Esophagus squamous epithelium (tissue), 5 donors: ENCODE measurements at regions not wholly inside any gene's neighbourhood (a gene's known extent, or its start where the extent isn't known, plus 50 kb on each side); places are given as distances from the start of the nearest gene placed in this dataset.

Experiments
- DNase-seq: peaks from one replicate; lab custom pipeline; 2025; lab: John Stamatoyannopoulos, UW
- H3K27ac ChIP-seq, 4 donors: fragments of 200-600 bp; sonication (generic); one replicate each; pipeline ENCODE4 v1.5.1; 2016 to 2019; ENCODE audit warnings: mild to moderate bottlenecking in 1 of 4
- H3K27me3 ChIP-seq, 4 donors: fragments of 200-600 bp; sonication (generic); 1 replicate in 3 of 4; 2 replicates in 1 of 4; pipeline versions ENCODE4 v1.5.1 to v1.6.0; 2017 to 2021; ENCODE audit warnings: antibody characterized with exemption in 1 of 4
- H3K36me3 ChIP-seq, 3 donors: fragments of 200-600 bp; sonication (generic); one replicate each; pipeline ENCODE4 v1.5.1; 2016 to 2019
- H3K4me1 ChIP-seq, 3 donors: fragments of 200-600 bp; sonication (generic); one replicate each; pipeline ENCODE4 v1.5.1; 2017 to 2019
- H3K4me3 ChIP-seq, 4 donors: fragments of 200-600 bp; sonication (generic); 1 replicate in 3 of 4; 2 replicates in 1 of 4; pipeline ENCODE4 v1.5.1; 2016 to 2019; ENCODE audit warnings: mild to moderate bottlenecking in 2 of 4, moderate library complexity in 1 of 4
- H3K9me3 ChIP-seq, 3 donors: fragments of 200-600 bp; sonication (generic); one replicate each; pipeline ENCODE4 v1.5.1; 2016 to 2019
- POLR2A ChIP-seq, 4 donors: fragments of 450-650 bp; IDR thresholded peaks; one replicate each; pipeline ENCODE4 v1.6.1; 2017; ENCODE audit warnings: antibody characterized with exemption in 4 of 4, mild to moderate bottlenecking in 4 of 4, moderate library complexity in 3 of 4
- WGBS, 2 donors: methylation state at CpG; one replicate each; pipeline ENCODE4 v1.1.5; 2018; 5-methylcytosine and 5-hydroxymethylcytosine counted together
- intact Hi-C: fragments of 100-400 bp; cut with DNase I; formaldehyde crosslinking; loops from one replicate; pipeline ENCODE4 v1.15.0; 2022
- TF ChIP-seq, protein P1 (sequence below), 6 experiments: fragments of 450-650 bp in 4 of 6; fragments of 200-600 bp in 2 of 6; sonication (generic) in 2 of 6; IDR thresholded peaks; one replicate each; pipeline ENCODE4 v1.5.1; 2016 to 2019; ENCODE audit warnings: antibody characterized with exemption in 6 of 6, mild to moderate bottlenecking in 4 of 6, moderate library complexity in 4 of 6
- donor health status: DM: yes; HTN: yes; CAD: no.

DNA sequence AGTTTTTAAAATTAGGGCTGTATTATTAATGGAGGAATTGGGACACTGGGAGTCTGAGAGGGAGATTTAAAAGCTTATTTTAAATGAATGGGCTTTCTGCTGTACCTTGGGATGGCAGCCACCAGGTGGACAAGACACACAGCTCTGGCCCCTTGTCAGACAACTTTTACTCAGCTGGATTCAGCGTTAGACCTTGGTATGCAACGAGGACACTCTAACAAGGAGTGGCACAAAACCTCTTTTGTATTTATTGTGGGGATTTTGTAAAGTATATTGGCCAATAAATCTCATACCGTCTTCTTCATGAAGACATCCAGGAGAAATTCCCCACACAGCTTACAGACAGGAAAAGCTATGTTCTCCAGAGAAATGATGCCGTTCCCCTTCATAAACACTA, 105.7 kb downstream of the LCA5 start:
- WGBS, 2 donors: 55 to 62% methylated on average over 4 of the region's 4 CpGs
- Histone ChIP-seq H3K27ac (no peak overlapping the region), H3K4me3 (no peak overlapping the region), H3K9me3 (no peaks in the 10 kb centered on the region), H3K27me3 (no peaks in the 10 kb centered on the region), H3K36me3 (no peaks in the 10 kb centered on the region), H3K4me1 (no peaks in the 10 kb centered on the region)
- TF ChIP-seq POLR2A (IDR thresholded peaks at IDR 0.05): no peak
- TF ChIP-seq, protein P1, sequence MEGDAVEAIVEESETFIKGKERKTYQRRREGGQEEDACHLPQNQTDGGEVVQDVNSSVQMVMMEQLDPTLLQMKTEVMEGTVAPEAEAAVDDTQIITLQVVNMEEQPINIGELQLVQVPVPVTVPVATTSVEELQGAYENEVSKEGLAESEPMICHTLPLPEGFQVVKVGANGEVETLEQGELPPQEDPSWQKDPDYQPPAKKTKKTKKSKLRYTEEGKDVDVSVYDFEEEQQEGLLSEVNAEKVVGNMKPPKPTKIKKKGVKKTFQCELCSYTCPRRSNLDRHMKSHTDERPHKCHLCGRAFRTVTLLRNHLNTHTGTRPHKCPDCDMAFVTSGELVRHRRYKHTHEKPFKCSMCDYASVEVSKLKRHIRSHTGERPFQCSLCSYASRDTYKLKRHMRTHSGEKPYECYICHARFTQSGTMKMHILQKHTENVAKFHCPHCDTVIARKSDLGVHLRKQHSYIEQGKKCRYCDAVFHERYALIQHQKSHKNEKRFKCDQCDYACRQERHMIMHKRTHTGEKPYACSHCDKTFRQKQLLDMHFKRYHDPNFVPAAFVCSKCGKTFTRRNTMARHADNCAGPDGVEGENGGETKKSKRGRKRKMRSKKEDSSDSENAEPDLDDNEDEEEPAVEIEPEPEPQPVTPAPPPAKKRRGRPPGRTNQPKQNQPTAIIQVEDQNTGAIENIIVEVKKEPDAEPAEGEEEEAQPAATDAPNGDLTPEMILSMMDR (IDR thresholded peaks at IDR 0.05): peak in 3 of 6 experiments; percentile 7 to 29 (median 17)
- DNase-seq: no peak
- intact Hi-C loops: no loop called here

DNA sequence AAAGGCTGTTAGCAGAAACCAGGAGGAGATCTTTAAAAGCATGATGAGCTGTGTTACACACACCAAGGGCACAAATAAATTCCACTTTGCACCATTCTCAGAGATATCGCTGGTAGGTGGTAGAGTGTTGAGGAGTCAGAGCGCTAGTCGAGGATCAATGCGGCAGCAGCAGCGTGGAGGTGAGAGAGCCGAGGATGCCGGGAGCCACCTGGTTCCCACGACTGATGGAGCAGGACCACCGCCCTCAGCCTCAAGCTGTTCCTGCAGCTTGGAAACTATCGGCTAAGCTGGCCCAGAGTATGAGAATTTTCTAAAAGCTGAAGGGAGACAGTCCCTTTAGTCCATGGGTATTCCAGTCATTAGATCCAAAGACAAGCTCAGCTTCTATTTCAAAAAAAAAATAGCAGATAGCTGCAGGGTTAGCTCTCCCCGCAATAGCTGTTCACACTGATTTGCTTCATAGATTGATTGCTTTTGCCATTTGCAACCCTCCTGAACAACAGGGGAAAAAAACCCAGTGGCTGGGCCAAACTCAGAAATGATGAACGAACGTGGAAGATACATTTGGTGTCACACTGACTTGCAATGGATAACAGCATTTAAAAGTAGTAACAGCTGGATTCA, 106.2 kb downstream of the LCA5 start:
- Histone ChIP-seq H3K4me1 (no peaks in the 10 kb centered on the region), H3K36me3 (no peaks in the 10 kb centered on the region), H3K27me3 (no peaks in the 10 kb centered on the region), H3K9me3 (no peaks in the 10 kb centered on the region), H3K4me3 (no peak overlapping the region), H3K27ac (no peak overlapping the region)
- intact Hi-C loops: no loop called here
- no peak for DNase-seq
- TF ChIP-seq, protein P1 (IDR thresholded peaks at IDR 0.05): no peak
- no peak for TF ChIP-seq POLR2A (IDR thresholded peaks at IDR 0.05)
- 92 to 93% methylated on average over 13 of the region's 13 CpGs for WGBS, 2 donors

DNA sequence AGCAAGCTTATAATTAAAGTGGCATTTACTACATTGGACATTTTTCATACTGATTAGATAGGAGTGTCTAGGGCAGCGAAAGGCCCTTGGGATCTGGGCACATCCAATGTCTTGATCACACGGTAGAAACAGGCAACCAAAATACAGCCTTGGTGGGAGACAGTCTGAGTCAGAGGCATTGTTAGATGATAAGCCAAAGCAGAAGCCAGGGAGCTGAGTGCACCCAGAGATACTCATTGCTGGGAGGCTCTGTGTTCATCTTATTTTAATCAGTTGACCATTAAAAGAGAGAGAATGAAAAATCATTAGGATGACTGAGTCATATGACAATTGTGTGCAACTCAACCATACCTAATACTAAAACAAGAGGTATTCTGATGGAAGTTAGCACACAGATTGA, 109.5 kb downstream of the LCA5 start:
- intact Hi-C loops: no loop called here
- no peaks in the 10 kb centered on the region for H3K9me3 ChIP-seq
- DNase-seq: no peak
- H3K4me3 ChIP-seq: no peak overlapping the region
- TF ChIP-seq, protein P1 (IDR thresholded peaks at IDR 0.05): no peak
- TF ChIP-seq POLR2A (IDR thresholded peaks at IDR 0.05): no peak
- H3K27me3 ChIP-seq: no peaks in the 10 kb centered on the region
- H3K36me3 ChIP-seq: no peaks in the 10 kb centered on the region
- H3K4me1 ChIP-seq: no peaks in the 10 kb centered on the region
- WGBS, 2 donors: 76 to 86% methylated on average over 2 of the region's 2 CpGs
- H3K27ac ChIP-seq: no peak overlapping the region

DNA sequence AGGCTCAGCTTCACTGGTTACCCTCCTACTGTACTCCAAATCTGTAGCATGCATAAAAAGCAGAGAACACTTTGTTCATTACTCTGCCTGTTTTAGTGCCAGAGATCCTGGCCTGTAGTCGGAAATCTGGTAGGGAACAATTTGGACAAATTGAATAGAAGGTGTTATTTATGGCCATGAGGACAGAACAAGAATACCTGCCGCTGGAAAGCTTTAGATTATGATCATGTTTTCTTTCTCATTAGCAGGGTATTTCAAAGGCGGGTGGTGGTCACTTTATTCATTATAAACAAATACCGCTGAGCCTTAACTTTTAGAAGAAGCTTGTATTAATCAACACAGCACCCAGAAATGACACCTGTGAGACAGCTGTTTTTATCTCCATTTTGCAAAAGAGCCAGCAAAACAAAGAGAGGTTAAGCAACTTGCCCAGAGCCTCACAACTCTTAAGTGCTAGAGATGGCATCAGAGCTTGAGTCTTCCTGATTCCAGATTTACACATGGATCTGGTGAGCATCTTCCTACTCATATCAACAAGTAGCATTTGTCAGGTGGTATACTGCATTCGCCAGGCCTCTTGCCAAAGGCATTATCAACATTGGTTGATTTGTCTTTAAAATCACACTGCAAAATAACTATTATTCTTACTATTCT, 110.5 kb downstream of the LCA5 start:
- Histone ChIP-seq H3K4me3 (no peak overlapping the region), H3K36me3 (no peaks in the 10 kb centered on the region), H3K4me1 (peaks cover 0 to 5% (median 0%) of the 10 kb centered on the region in 3 donors), H3K9me3 (no peaks in the 10 kb centered on the region), H3K27ac (no peak overlapping the region), H3K27me3 (no peaks in the 10 kb centered on the region)
- DNase-seq: no peak
- 87 to 90% methylated on average over 5 of the region's 5 CpGs for WGBS, 2 donors
- TF ChIP-seq, protein P1 (IDR thresholded peaks at IDR 0.05): no peak
- TF ChIP-seq POLR2A (IDR thresholded peaks at IDR 0.05): no peak
- intact Hi-C loops: no loop called here

GRCh38 chr6:79425589-79426311, 111.5 kb downstream of the LCA5 start:
- Histone ChIP-seq H3K36me3 (no peaks in the 10 kb centered on the region), H3K27me3 (no peaks in the 10 kb centered on the region), H3K4me3 (no peak overlapping the region), H3K4me1 (peaks cover 0 to 11% (median 0%) of the 10 kb centered on the region in 3 donors), H3K9me3 (no peaks in the 10 kb centered on the region), H3K27ac (no peak overlapping the region)
- WGBS, 2 donors: 78 to 86% methylated on average over 5 of the region's 5 CpGs
- no peak for DNase-seq
- intact Hi-C loops: no loop called here
- TF ChIP-seq, protein P1 (IDR thresholded peaks at IDR 0.05): no peak
- no peak for TF ChIP-seq POLR2A (IDR thresholded peaks at IDR 0.05)
